GM12892 (cell line): ENCODE measurements at regions not wholly inside any gene's neighbourhood (a gene's known extent, or its start where the extent isn't known, plus 50 kb on each side); places are given as distances from the start of the nearest gene placed in this dataset.

Experiments used
- POLR2A ChIP-seq: IDR thresholded peaks from 2 replicates; pipeline ENCODE4 v1.6.1; 2011; ENCODE audit warnings: low read depth, low read length, control low read depth
- POLR2AphosphoS5 ChIP-seq: IDR thresholded peaks from 2 replicates; pipeline ENCODE4 v1.6.1; 2011; ENCODE audit warnings: low read depth, low read length, control low read depth
- TAF1 ChIP-seq: IDR thresholded peaks from 2 replicates; pipeline ENCODE4 v1.6.1; 2011; ENCODE audit warnings: low read depth, mild to moderate bottlenecking, control low read depth, low read length, borderline replicate concordance

DNA sequence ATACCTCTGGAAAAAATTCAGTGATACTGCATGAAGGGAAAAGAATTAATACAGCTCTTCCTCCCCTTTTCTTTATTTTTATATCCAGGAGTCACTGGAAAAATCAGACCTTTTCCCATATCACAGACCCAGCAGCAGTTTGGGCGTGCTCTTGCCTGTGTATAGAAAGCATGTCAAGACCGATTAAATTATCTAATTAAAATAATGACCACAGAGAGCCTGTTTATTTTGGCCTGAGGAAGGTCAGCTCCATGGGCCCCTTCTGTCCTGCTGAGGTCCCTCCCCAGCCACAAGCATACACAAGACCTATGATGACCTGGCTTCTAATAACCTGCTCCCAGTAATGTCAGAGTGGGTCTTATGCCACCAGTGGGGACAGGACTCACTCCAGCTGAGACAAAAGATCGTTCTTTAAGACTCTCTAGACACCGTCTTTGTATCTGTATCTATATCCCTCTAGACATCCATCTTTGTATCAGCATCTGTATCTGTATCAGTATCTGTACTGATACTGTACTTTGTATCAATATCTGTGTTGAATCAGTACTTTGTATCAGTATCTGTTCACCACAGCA, 147.8 kb downstream of the VAPA start:
- TF ChIP-seq POLR2AphosphoS5 (no peak), TAF1 (no peak), POLR2A (no peak)
